SK-N-SH (cell line): ENCODE measurements at regions not wholly inside any gene's neighbourhood (a gene's known extent, or its start where the extent isn't known, plus 50 kb on each side); places are given as distances from the start of the nearest gene placed in this dataset.

ENCODE experiments used
- EZH2phosphoT487 ChIP-seq: fragments of 200-600 bp; sonication (generic); IDR thresholded peaks from 2 replicates; pipeline ENCODE4 v1.6.1; 2017; ENCODE audit warnings: low read depth, mixed run types, mild to moderate bottlenecking, antibody characterized with exemption, moderate library complexity, borderline replicate concordance
- JUND ChIP-seq: IDR thresholded peaks from 2 replicates; pipeline ENCODE4 v1.4.0; 2012
- MEF2A ChIP-seq: IDR thresholded peaks from 2 replicates; pipeline ENCODE4 v1.4.0; 2012; ENCODE audit warnings: low read depth, borderline replicate concordance
- POLR2AphosphoS5 ChIP-seq: IDR thresholded peaks from 2 replicates; pipeline ENCODE4 v1.6.1; 2012; ENCODE audit warnings: low read depth, low read length
- RAD21 ChIP-seq: IDR thresholded peaks from 2 replicates; pipeline ENCODE4 v1.6.1; 2012; ENCODE audit warnings: mild to moderate bottlenecking, low read length
- SMC3 ChIP-seq: IDR thresholded peaks from 2 replicates; pipeline ENCODE4 v1.6.1; 2012; ENCODE audit warnings: low read depth, low read length, improper control_type of control experiment
- TAF1 ChIP-seq: IDR thresholded peaks from 2 replicates; pipeline ENCODE4 v1.6.1; 2012; ENCODE audit warnings: low read depth, mild to moderate bottlenecking, low read length, moderate library complexity, borderline replicate concordance
- TCF12 ChIP-seq: IDR thresholded peaks from 2 replicates; pipeline ENCODE4 v1.4.0; 2012
- TEAD4 ChIP-seq: IDR thresholded peaks from 2 replicates; pipeline ENCODE4 v1.4.0; 2012; ENCODE audit warnings: mild to moderate bottlenecking, borderline replicate concordance; ENCODE audit not compliant: insufficient read depth
- YY1 ChIP-seq: IDR thresholded peaks from 2 replicates; pipeline ENCODE4 v1.4.0; 2012; ENCODE audit warnings: low read depth, mild to moderate bottlenecking
- TF ChIP-seq, protein P1 (sequence below): IDR thresholded peaks from 2 replicates; pipeline ENCODE4 v1.6.1; 2012; ENCODE audit warnings: mild to moderate bottlenecking, low read depth, low read length, moderate library complexity
- TF ChIP-seq, protein P2 (sequence below): fragments of 200-600 bp; sonication (generic); IDR thresholded peaks from 2 replicates; pipeline ENCODE4 v1.6.1; 2017; ENCODE audit warnings: antibody characterized with exemption, mild to moderate bottlenecking, moderate library complexity
- TF ChIP-seq, protein P3 (sequence below): IDR thresholded peaks from 2 replicates; pipeline ENCODE4 v1.4.0; 2012; ENCODE audit warnings: low read depth, borderline replicate concordance
- TF ChIP-seq, protein P4 (sequence below): IDR thresholded peaks from 2 replicates; pipeline ENCODE4; 2012

DNA sequence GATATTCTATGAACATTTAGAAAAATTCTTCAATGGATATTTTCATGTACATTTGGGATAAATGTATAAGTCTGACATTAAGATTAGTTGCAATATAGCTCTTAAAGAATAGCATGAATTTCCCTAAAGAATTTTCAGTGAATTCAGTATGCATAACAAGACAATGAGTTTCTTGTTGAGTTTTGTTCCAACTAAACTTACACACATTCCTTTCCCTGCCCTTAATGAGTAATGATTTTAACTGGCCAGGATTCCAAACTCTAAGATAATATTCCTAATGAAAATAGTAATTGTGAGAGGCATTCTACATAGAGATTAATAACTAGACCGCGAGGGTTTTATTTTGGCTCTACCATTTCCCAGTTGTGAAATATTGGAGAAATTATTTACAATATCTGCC, 390.3 kb upstream of the GALNT5 start:
- TF ChIP-seq, protein P1, sequence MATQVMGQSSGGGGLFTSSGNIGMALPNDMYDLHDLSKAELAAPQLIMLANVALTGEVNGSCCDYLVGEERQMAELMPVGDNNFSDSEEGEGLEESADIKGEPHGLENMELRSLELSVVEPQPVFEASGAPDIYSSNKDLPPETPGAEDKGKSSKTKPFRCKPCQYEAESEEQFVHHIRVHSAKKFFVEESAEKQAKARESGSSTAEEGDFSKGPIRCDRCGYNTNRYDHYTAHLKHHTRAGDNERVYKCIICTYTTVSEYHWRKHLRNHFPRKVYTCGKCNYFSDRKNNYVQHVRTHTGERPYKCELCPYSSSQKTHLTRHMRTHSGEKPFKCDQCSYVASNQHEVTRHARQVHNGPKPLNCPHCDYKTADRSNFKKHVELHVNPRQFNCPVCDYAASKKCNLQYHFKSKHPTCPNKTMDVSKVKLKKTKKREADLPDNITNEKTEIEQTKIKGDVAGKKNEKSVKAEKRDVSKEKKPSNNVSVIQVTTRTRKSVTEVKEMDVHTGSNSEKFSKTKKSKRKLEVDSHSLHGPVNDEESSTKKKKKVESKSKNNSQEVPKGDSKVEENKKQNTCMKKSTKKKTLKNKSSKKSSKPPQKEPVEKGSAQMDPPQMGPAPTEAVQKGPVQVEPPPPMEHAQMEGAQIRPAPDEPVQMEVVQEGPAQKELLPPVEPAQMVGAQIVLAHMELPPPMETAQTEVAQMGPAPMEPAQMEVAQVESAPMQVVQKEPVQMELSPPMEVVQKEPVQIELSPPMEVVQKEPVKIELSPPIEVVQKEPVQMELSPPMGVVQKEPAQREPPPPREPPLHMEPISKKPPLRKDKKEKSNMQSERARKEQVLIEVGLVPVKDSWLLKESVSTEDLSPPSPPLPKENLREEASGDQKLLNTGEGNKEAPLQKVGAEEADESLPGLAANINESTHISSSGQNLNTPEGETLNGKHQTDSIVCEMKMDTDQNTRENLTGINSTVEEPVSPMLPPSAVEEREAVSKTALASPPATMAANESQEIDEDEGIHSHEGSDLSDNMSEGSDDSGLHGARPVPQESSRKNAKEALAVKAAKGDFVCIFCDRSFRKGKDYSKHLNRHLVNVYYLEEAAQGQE = no peak
- no peak for TF ChIP-seq SMC3
- TF ChIP-seq, protein P2, sequence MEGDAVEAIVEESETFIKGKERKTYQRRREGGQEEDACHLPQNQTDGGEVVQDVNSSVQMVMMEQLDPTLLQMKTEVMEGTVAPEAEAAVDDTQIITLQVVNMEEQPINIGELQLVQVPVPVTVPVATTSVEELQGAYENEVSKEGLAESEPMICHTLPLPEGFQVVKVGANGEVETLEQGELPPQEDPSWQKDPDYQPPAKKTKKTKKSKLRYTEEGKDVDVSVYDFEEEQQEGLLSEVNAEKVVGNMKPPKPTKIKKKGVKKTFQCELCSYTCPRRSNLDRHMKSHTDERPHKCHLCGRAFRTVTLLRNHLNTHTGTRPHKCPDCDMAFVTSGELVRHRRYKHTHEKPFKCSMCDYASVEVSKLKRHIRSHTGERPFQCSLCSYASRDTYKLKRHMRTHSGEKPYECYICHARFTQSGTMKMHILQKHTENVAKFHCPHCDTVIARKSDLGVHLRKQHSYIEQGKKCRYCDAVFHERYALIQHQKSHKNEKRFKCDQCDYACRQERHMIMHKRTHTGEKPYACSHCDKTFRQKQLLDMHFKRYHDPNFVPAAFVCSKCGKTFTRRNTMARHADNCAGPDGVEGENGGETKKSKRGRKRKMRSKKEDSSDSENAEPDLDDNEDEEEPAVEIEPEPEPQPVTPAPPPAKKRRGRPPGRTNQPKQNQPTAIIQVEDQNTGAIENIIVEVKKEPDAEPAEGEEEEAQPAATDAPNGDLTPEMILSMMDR = no peak
- TF ChIP-seq RAD21 = no peak
- TF ChIP-seq, protein P3, sequence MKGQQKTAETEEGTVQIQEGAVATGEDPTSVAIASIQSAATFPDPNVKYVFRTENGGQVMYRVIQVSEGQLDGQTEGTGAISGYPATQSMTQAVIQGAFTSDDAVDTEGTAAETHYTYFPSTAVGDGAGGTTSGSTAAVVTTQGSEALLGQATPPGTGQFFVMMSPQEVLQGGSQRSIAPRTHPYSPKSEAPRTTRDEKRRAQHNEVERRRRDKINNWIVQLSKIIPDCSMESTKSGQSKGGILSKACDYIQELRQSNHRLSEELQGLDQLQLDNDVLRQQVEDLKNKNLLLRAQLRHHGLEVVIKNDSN = no peak
- no peak for TF ChIP-seq TEAD4
- TF ChIP-seq, protein P4, sequence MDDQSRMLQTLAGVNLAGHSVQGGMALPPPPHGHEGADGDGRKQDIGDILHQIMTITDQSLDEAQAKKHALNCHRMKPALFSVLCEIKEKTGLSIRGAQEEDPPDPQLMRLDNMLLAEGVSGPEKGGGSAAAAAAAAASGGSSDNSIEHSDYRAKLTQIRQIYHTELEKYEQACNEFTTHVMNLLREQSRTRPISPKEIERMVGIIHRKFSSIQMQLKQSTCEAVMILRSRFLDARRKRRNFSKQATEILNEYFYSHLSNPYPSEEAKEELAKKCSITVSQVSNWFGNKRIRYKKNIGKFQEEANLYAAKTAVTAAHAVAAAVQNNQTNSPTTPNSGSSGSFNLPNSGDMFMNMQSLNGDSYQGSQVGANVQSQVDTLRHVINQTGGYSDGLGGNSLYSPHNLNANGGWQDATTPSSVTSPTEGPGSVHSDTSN = no peak
- TF ChIP-seq EZH2phosphoT487 = no peak
- no peak for TF ChIP-seq MEF2A
- no peak for TF ChIP-seq POLR2AphosphoS5
- TF ChIP-seq YY1 = no peak
- no peak for TF ChIP-seq JUND
- no peak for TF ChIP-seq TCF12
- no peak for TF ChIP-seq TAF1
